ENCODE measurements at regions not wholly inside any gene's neighbourhood (a gene's known extent, or its start where the extent isn't known, plus 50 kb on each side); places are given as distances from the start of the nearest gene placed in this dataset.
A peak's percentile ranks its signal among the peaks of the same experiment; 100 is the strongest.

GRCh38 chr3:159273608-159274007, 471.8 kb downstream of the MFSD1 start:
- TF ChIP-seq CTCF (IDR thresholded peaks at IDR 0.05) = no peak
- POLR2A ChIA-PET = no interaction called here
- intact Hi-C loops (cut with micrococcal nuclease) = no loop called here
- ATAC-seq = no peak
- no peaks in the 10 kb centered on the region for H3K4me1 Mint-ChIP-seq (ENCODE audit: low read depth)
- H3K27me3 Mint-ChIP-seq = peaks cover 4% of the 10 kb centered on the region
- H3K4me3 Mint-ChIP-seq = no peak overlapping the region
- CTCF ChIA-PET = no interaction called here
- no peaks in the 10 kb centered on the region for H3K36me3 Mint-ChIP-seq (ENCODE audit: low read depth)
- peak; percentile 21 for DNase-seq
- no peak overlapping the region for H3K27ac Mint-ChIP-seq
- H3K9me3 Mint-ChIP-seq = no peaks in the 10 kb centered on the region

- no peaks in the 10 kb centered on the region for H3K4me1 Mint-ChIP-seq (ENCODE audit: low read depth)
- no peaks in the 10 kb centered on the region for H3K36me3 Mint-ChIP-seq (ENCODE audit: low read depth)
- DNase-seq (no peak), ATAC-seq (no peak)
- peaks cover 4% of the 10 kb centered on the region for H3K27me3 Mint-ChIP-seq
- ChIA-PET CTCF (interaction anchor here (0.7 to 1.8 kb wide), 2 partner anchors 10 to 11 kb away, joined by 3 to 5 read pairs; no protein-coding TSS in a partner anchor), POLR2A (interaction anchor here (0.8 kb wide), 1 partner anchor 95 kb away, joined by 3 read pairs; no protein-coding TSS in a partner anchor)
- peaks cover 1% of the 10 kb centered on the region for H3K9me3 Mint-ChIP-seq
- intact Hi-C loops (cut with micrococcal nuclease) = no loop called here
- H3K4me3 Mint-ChIP-seq = no peak overlapping the region
- no peak overlapping the region for H3K27ac Mint-ChIP-seq
- TF ChIP-seq CTCF (IDR thresholded peaks at IDR 0.05) = no peak
Observed at GRCh38 chr3:159275741-159276140, 473.9 kb downstream of the MFSD1 start.

- peaks cover 1% of the 10 kb centered on the region for H3K9me3 Mint-ChIP-seq
- H3K27ac Mint-ChIP-seq = no peak overlapping the region
- no peak for TF ChIP-seq CTCF (IDR thresholded peaks at IDR 0.05)
- ATAC-seq = no peak
- no peaks in the 10 kb centered on the region for H3K4me1 Mint-ChIP-seq (ENCODE audit: low read depth)
- no peak overlapping the region for H3K4me3 Mint-ChIP-seq
- ChIA-PET POLR2A (no interaction called here), CTCF (interaction anchor here (1.0 to 1.2 kb wide), 2 partner anchors 18 to 431 kb away, joined by 3 to 4 read pairs; no protein-coding TSS in a partner anchor)
- DNase-seq = no peak
- peaks cover 2% of the 10 kb centered on the region for H3K27me3 Mint-ChIP-seq
- intact Hi-C loops (cut with micrococcal nuclease) = no loop called here
- no peaks in the 10 kb centered on the region for H3K36me3 Mint-ChIP-seq (ENCODE audit: low read depth)
Observed at GRCh38 chr3:159277814-159278213, 476.0 kb downstream of the MFSD1 start.

- H3K27ac Mint-ChIP-seq = no peak overlapping the region
- no peak overlapping the region for H3K4me3 Mint-ChIP-seq
- ChIA-PET POLR2A (no interaction called here), CTCF (no interaction called here)
- H3K9me3 Mint-ChIP-seq = peaks cover 3% of the 10 kb centered on the region
- DNase-seq = no peak
- ATAC-seq = no peak
- no peak for TF ChIP-seq CTCF (IDR thresholded peaks at IDR 0.05)
- intact Hi-C loops (cut with micrococcal nuclease) = no loop called here
- H3K4me1 Mint-ChIP-seq (ENCODE audit: low read depth) = no peaks in the 10 kb centered on the region
- no peaks in the 10 kb centered on the region for H3K36me3 Mint-ChIP-seq (ENCODE audit: low read depth)
- H3K27me3 Mint-ChIP-seq = peaks cover 4% of the 10 kb centered on the region
Observed at GRCh38 chr3:159280386-159281191, 478.7 kb downstream of the MFSD1 start.

- H3K36me3 Mint-ChIP-seq (ENCODE audit: low read depth) = no peaks in the 10 kb centered on the region
- H3K9me3 Mint-ChIP-seq = peaks cover 3% of the 10 kb centered on the region
- no peaks in the 10 kb centered on the region for H3K4me1 Mint-ChIP-seq (ENCODE audit: low read depth)
- no peak for DNase-seq
- H3K27ac Mint-ChIP-seq = no peak overlapping the region
- TF ChIP-seq CTCF (IDR thresholded peaks at IDR 0.05) = no peak
- H3K4me3 Mint-ChIP-seq = no peak overlapping the region
- intact Hi-C loops (cut with micrococcal nuclease) = no loop called here
- ATAC-seq = no peak
- ChIA-PET POLR2A (no interaction called here), CTCF (no interaction called here)
- peaks cover 5% of the 10 kb centered on the region for H3K27me3 Mint-ChIP-seq
Observed at GRCh38 chr3:159293493-159293892, 491.6 kb downstream of the MFSD1 start.
